ENCODE measurements at regions not wholly inside any gene's neighbourhood (a gene's known extent, or its start where the extent isn't known, plus 50 kb on each side); places are given as distances from the start of the nearest gene placed in this dataset.

DNA sequence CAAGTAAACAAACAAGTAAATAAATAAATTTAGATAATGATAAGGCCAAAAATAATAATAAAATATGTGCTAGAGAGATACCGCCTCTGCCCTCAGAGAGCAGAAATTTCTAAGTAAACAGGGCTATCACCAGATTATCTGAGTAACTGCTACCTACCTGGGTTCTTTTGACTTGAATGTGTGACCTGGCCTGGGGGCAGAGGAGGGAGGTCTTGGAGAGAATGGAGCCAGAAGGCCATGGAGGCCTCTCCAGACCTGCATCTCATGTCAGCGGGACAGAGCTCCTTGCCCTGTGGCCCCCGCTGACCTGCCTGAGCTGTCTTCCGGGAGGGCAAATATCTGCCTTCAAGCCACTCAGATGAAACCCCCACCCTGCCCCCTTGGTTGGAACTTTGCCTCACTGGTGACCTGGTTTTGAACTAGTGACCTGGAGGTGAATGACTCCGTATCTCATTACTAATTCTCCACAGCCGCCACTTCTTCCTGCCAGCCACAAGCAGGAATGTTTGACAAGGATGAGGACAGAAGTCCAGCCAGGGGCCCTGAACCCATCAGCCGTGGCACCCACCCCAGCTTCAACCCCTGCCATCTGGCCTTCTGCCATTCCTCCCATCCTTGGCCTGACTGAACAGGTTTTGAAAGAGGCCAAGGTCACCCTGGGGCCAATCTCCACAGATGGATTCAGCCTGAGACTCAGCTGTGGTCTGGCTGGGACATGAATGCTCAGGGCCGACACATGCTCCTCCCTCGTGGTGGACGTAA lies 86.8 kb upstream of the PARP11 start:
- Mint-ChIP-seq H3K27me3 (no peaks in the 10 kb centered on the region), H3K36me3 (no peaks in the 10 kb centered on the region), H3K27ac (no peak overlapping the region), H3K9me3 (no peaks in the 10 kb centered on the region), H3K4me1 (ENCODE audit: low read depth) (peaks cover 22% of the 10 kb centered on the region), H3K4me3 (no peak overlapping the region)
- DNase-seq = no peak
- intact Hi-C loops (cut with micrococcal nuclease) = no loop called here
- CTCF ChIA-PET = no interaction called here
- POLR2A ChIA-PET = no interaction called here

DNA sequence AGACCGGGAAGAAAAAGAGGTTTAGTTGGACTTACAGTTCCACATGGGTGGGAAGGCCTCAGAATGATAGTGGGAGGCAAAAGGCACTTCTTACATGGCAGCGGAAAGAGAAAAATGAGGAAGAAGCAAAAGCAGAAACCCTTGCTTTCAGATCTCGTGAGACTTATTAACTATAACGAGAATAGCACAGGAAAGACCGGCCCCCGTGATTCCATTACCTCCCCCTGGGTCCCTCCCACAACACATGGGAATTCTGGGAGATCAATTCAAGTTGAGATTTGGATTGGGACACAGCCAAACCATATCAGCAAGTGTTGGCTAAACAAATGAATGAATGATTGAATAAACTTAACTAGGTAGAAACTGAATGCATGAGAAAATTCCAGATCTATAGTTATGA lies 85.3 kb upstream of the PARP11 start:
- H3K27ac Mint-ChIP-seq = no peak overlapping the region
- POLR2A ChIA-PET = no interaction called here

DNA sequence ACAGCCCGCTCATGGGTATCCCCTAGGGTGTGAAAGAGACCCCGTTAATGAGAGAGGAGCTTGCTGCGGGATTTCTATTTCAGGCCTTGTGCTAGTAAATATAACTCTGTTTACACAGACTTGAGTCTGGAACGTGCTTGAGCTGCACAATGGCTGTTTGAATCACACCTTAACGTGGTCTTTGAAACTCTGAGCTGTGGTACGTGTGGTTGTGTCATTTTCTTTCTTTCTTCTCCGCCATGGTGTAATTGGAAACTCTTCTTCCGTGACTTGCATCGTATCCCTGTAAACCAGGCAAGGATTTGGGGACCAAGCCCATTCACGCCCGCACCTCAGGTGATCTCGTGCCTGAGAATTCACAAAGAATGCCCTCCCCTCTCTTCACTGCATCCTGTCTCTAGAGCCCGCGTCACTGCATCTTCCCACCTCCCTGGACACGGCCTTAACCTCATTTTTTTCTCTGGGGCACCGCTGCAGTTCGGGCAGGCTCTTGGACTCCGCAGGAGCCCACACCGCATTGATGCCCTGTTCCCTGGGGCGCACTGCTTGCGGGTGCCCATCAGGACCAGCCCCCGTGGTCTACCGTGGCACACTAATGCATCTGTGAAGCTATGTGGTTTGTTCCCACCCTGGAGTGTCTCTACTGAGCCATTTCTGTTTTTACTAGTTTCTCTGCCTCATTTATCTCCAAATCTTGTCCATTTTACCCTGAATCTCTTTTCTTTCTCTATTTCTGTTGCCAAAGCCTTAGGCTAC lies 78.4 kb upstream of the PARP11 start:
- Mint-ChIP-seq H3K9me3 (peaks cover 7% of the 10 kb centered on the region), H3K36me3 (peaks cover 11% of the 10 kb centered on the region), H3K4me3 (no peak overlapping the region), H3K4me1 (ENCODE audit: low read depth) (peaks cover 62% of the 10 kb centered on the region), H3K27ac (peak overlapping the region; percentile 81), H3K27me3 (no peaks in the 10 kb centered on the region)
- no peak for DNase-seq
- ChIA-PET CTCF (interaction anchor here (0.8 to 1.1 kb wide), 2 partner anchors 66 to 325 kb away, joined by 3 read pairs; no protein-coding TSS in a partner anchor), POLR2A (no interaction called here)
- intact Hi-C loops (cut with micrococcal nuclease) = no loop called here

More for the DNA sequence above, 85.3 kb upstream of the PARP11 start:
- intact Hi-C loops (cut with micrococcal nuclease) = no loop called here
- Mint-ChIP-seq H3K4me3 (no peak overlapping the region), H3K27me3 (no peaks in the 10 kb centered on the region), H3K4me1 (ENCODE audit: low read depth) (peaks cover 30% of the 10 kb centered on the region), H3K9me3 (no peaks in the 10 kb centered on the region), H3K36me3 (no peaks in the 10 kb centered on the region)
- CTCF ChIA-PET = no interaction called here
- no peak for DNase-seq

DNA sequence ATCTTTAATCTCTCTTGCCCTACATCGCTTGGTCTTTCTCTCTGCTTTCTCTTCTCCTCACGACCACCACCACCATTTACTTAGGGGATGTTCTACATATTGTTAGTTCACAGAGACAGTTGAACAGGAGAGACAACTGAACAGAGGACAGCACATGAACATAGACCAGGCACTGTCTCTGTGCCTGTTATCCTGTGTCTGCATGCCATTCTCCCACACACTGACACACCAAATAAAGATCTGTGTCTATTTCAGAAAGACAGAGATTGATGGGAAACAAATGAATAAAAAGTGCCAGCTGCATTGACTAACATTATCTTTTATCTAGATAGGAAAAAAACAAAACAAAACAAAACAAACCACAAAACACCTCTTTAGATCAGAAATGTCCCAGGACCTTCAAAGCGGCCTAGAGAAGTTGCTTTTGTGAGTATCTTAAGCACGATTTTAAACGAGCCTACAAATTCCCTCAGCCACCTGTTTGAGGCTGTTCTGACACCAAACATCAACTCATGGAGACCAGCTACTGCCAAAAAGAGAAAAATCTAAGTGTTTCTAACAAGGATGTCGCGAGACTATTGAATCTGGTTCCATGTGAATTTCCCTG lies 77.6 kb upstream of the PARP11 start:
- Mint-ChIP-seq H3K36me3 (peaks cover 11% of the 10 kb centered on the region), H3K9me3 (peaks cover 7% of the 10 kb centered on the region), H3K27me3 (no peaks in the 10 kb centered on the region), H3K4me1 (ENCODE audit: low read depth) (peaks cover 67% of the 10 kb centered on the region), H3K4me3 (peak overlapping the region; percentile 22), H3K27ac (peak overlapping the region; percentile 81)
- intact Hi-C loops (cut with micrococcal nuclease) = no loop called here
- ChIA-PET POLR2A (no interaction called here), CTCF (interaction anchor here (0.8 to 1.1 kb wide), 3 partner anchors 12 to 326 kb away, joined by 3 read pairs; no protein-coding TSS in a partner anchor)
- DNase-seq = no peak

DNA sequence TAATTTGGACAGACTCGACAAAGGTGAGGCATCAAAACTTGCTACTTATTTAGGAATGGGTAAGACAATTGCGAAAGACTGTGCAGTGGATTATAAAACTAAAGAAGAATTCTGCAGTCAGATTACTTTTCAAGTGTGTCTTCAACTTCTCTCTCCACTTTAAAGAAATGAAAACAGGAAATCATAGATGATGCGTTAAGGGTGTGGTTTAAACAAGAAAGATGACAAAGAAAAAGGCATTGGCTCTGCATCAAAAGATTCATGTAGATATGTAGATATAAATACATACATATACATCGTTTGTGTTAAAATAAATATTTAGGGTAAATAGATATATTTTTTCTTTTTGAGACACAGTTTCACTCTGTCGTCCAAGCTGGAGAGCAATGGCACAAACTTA lies 74.6 kb upstream of the PARP11 start:
- ChIA-PET CTCF (no interaction called here), POLR2A (no interaction called here)
- Mint-ChIP-seq H3K9me3 (peaks cover 7% of the 10 kb centered on the region), H3K27me3 (no peaks in the 10 kb centered on the region), H3K36me3 (peaks cover 11% of the 10 kb centered on the region), H3K27ac (peak overlapping the region; percentile 82), H3K4me1 (ENCODE audit: low read depth) (peaks cover 58% of the 10 kb centered on the region), H3K4me3 (no peak overlapping the region)
- no peak for DNase-seq
- intact Hi-C loops (cut with micrococcal nuclease) = loop anchor here (1.0 to 5.0 kb wide), 2 partner anchors 14 to 35 kb away; no protein-coding TSS in a partner anchor

DNA sequence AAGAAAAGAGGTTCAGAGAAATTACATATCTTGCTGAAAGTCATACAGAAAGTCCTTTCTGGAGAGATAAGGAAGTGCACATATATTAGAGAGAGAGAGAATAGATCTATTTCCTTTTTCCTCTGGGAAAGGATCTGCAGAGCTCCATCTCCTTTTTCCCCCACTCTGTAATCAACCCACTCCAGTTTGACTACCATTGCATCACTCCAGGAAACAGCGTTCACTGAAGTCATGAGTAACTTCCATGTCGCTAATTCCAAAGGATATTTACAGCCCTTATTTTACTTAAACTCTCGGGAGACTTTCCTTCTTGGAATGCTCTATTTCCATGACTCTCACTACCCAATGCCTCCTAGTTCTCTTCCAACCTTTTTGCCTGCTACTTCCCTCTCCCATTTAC lies 72.5 kb upstream of the PARP11 start:
- no peak for DNase-seq
- Mint-ChIP-seq H3K9me3 (peaks cover 7% of the 10 kb centered on the region), H3K36me3 (peaks cover 11% of the 10 kb centered on the region), H3K27me3 (no peaks in the 10 kb centered on the region), H3K4me3 (no peak overlapping the region), H3K4me1 (ENCODE audit: low read depth) (peaks cover 44% of the 10 kb centered on the region), H3K27ac (no peak overlapping the region)
- ChIA-PET CTCF (interaction anchor here (0.5 kb wide), 1 partner anchor 61 kb away, joined by 3 read pairs; no protein-coding TSS in a partner anchor), POLR2A (no interaction called here)
- intact Hi-C loops (cut with micrococcal nuclease) = loop anchor here (5.0 kb wide), 1 partner anchor 37 kb away; no protein-coding TSS in a partner anchor

DNA sequence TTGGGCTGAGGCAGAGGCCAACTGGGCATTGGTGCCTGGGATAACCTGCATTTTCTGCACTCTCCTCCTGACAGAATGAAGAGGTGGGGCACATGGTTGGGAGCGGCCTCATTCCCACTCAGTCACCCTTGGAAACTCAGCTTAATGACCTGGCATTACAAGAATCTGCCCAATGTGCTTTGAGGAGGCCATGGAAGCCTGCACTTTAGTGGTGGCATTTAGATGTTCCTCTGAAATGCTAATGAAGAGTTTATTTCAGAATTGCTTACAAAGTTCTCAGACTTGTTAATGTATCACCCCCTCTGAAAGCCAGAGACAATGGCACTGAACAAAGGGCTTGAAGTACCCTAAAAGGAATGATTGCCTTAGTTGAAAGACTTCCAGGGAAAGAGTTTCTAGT lies 71.4 kb upstream of the PARP11 start:
- Mint-ChIP-seq H3K27ac (no peak overlapping the region), H3K9me3 (peaks cover 7% of the 10 kb centered on the region), H3K4me1 (ENCODE audit: low read depth) (peaks cover 35% of the 10 kb centered on the region), H3K36me3 (peaks cover 11% of the 10 kb centered on the region), H3K4me3 (no peak overlapping the region), H3K27me3 (no peaks in the 10 kb centered on the region)
- ChIA-PET POLR2A (no interaction called here), CTCF (no interaction called here)
- no peak for DNase-seq
- intact Hi-C loops (cut with micrococcal nuclease) = loop anchor here (5.0 kb wide), 1 partner anchor 38 kb away; no protein-coding TSS in a partner anchor

DNA sequence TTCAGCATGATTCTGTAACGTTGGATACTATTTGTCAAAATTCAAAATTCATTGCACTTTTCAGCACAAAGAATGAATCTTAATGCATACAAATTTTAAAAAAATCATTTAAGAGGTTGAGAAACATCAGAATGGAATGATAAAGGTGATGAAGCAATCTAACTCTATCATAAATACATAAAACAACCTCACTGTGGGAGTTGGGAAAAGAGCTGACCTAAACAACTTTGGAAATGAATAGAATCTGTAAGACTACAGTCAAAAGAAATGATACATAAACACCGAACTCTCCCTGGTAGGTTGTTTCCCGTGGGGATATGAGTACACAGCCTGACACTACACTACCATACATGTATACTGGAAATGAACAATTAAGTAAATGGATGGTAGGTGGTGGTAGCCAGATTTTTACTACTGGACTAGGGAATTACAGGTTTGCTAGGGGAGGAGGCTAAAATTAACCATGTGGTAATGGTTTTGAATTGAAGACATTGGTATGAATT lies 64.9 kb upstream of the PARP11 start:
- ChIA-PET POLR2A (no interaction called here), CTCF (interaction anchor here (0.6 kb wide), 1 partner anchor 44 kb away, joined by 3 read pairs; no protein-coding TSS in a partner anchor)
- no peak overlapping the region for H3K27ac Mint-ChIP-seq
- H3K4me3 Mint-ChIP-seq = no peak overlapping the region
- intact Hi-C loops (cut with micrococcal nuclease) = no loop called here
- H3K27me3 Mint-ChIP-seq = no peaks in the 10 kb centered on the region
- no peaks in the 10 kb centered on the region for H3K36me3 Mint-ChIP-seq
- DNase-seq = no peak
- peaks cover 24% of the 10 kb centered on the region for H3K4me1 Mint-ChIP-seq (ENCODE audit: low read depth)
- H3K9me3 Mint-ChIP-seq = no peaks in the 10 kb centered on the region

DNA sequence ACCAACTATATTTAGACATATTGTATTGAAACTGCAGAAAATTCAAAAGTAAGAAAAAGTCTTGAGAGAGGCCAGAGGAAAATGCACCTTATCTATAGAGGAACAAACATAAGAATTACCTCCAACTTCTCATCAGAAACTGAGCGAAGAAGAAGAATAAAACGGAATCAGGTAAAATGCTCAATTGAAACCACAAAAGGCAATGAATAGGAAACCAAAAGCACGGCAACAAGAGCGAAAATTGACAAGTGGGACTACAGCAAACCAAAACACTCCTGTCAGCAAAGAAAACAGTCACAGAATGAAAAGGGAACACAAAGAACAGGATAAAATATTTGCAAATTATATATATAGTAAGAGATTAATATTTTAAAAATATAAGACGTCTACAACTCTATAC lies 61.9 kb upstream of the PARP11 start:
- CTCF ChIA-PET = interaction anchor here (1.4 to 1.9 kb wide), 3 partner anchors 28 to 52 kb away, joined by 5 to 7 read pairs (median 6); no protein-coding TSS in a partner anchor
- Mint-ChIP-seq H3K4me3 (peak overlapping the region; percentile 53), H3K27me3 (no peaks in the 10 kb centered on the region), H3K36me3 (no peaks in the 10 kb centered on the region), H3K27ac (peak overlapping the region; percentile 71), H3K9me3 (no peaks in the 10 kb centered on the region), H3K4me1 (ENCODE audit: low read depth) (peaks cover 47% of the 10 kb centered on the region)
- POLR2A ChIA-PET = no interaction called here
- intact Hi-C loops (cut with micrococcal nuclease) = loop anchor here (2.0 kb wide), 1 partner anchor 22 kb away; no protein-coding TSS in a partner anchor
- no peak for DNase-seq

DNA sequence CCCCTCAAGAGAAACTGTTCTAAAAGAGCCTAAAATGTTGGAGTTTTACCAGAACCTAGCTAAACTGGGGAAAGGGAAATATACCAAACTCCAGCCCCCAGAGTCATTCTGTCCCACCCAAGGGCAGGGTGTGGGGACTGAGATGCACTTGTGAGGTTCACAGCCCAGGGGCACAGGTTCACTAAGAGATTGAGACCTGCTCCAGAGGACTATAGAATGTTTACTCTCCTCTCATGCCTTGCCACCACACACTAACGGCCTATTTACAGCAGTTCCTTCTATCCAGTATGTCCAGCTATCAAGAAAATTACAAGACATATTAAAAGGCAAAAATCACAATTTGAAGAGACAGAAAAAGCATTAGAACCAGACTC lies 60.6 kb upstream of the PARP11 start:
- peaks cover 47% of the 10 kb centered on the region for H3K4me1 Mint-ChIP-seq (ENCODE audit: low read depth)
- H3K9me3 Mint-ChIP-seq = no peaks in the 10 kb centered on the region
- CTCF ChIA-PET = interaction anchor here (0.6 to 1.9 kb wide), 5 partner anchors 29 to 60 kb away, joined by 3 to 7 read pairs (median 5); no protein-coding TSS in a partner anchor
- H3K4me3 Mint-ChIP-seq = peak overlapping the region; percentile 41
- no peaks in the 10 kb centered on the region for H3K27me3 Mint-ChIP-seq
- no peak for DNase-seq
- intact Hi-C loops (cut with micrococcal nuclease) = loop anchor here (1.0 to 2.0 kb wide), 2 partner anchors 13 to 21 kb away; no protein-coding TSS in a partner anchor
- H3K27ac Mint-ChIP-seq = peak overlapping the region; percentile 38
- H3K36me3 Mint-ChIP-seq = no peaks in the 10 kb centered on the region
- POLR2A ChIA-PET = interaction anchor here (0.5 to 1.1 kb wide), 3 partner anchors 28 to 338 kb away, joined by 3 to 5 read pairs (median 3); no protein-coding TSS in a partner anchor

DNA sequence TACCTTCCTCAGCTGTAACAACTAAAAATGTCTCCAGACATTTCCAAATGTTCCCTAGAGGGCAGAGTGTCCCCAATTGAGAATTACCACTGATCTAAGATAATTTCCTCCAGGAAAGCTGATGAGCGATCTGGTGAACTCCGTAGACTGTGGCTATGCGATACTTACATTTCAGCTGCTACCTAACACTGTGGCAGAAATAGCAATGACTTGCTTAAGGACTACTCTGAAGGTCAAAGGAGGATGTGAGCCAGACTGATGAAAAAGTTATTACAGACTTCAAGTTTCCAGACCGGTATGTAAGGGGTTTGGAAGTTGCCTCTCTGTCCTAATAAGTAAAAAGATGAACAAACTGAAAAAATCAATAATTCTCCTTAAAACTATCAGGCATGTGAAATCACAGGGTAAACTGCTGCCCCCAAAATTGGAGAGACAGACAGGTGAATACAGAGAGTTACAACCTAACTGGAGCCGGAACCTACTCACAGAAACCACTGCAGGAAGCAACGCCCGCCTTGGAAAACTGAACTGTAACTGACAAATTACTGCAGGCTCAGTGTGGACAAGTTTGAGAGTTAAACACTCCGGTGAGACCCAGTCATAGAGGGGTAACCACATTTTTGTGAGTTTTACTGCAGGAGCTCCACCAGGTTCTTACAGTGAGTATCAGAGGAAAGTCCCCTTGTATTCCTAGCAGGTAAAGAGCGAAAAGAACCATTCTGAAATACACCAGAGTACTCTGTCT lies 60.0 kb upstream of the PARP11 start:
- Mint-ChIP-seq H3K4me1 (ENCODE audit: low read depth) (peaks cover 47% of the 10 kb centered on the region), H3K27ac (peak overlapping the region; percentile 38), H3K36me3 (no peaks in the 10 kb centered on the region), H3K4me3 (peak overlapping the region; percentile 41), H3K9me3 (no peaks in the 10 kb centered on the region), H3K27me3 (no peaks in the 10 kb centered on the region)
- intact Hi-C loops (cut with micrococcal nuclease) = loop anchor here (1.0 kb wide), 1 partner anchor 14 kb away; no protein-coding TSS in a partner anchor
- ChIA-PET CTCF (interaction anchor here (1.3 to 1.9 kb wide), 4 partner anchors 30 to 50 kb away, joined by 3 to 7 read pairs (median 6); no protein-coding TSS in a partner anchor), POLR2A (interaction anchor here (0.5 to 1.1 kb wide), 2 partner anchors 28 to 62 kb away, joined by 3 to 5 read pairs; no protein-coding TSS in a partner anchor)
- peak; percentile 40 for DNase-seq
